ENCODE measurements at regions not wholly inside any gene's neighbourhood (a gene's known extent, or its start where the extent isn't known, plus 50 kb on each side); places are given as distances from the start of the nearest gene placed in this dataset.
"Not testable (repeated sequence)": the region's sequence is repeated elsewhere in the genome, so short reads cannot be mapped to it uniquely, and the experiment has no call there.

DNA sequence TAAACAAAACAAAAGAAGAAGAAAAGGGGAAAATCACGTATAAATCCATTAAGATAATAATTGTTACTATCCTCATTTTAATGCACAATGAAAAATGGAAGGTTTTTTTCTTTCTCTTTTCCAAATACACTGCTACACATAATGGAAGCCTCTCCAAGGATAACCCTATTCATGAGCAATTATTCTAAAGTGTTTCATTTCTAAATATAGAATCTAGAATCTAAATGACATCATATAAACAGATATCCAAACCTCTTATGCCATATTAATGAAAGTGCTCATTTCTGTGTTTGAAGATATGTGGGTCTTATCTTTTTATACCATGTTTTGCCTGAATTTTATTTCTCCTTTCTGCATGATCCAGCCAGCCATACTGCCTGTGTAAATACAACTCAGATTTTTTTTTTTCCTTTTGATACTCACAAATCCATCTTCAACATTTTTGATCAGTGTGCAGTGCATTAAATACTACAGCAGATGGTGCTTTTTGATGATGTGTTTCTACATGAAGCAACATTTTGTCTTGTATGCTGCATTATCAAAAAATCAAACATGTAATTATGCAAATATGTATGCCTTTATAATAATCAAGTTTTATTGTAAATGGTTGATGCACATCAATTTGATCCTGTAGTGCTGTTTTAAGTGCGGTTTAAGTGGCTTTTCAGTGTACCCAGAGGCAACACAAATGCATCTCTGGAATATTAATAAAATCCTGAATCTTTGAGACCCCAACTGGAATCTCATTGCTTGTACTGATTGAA, 625.6 kb upstream of the PTBP2 start:
- no peak for DNase-seq

DNA sequence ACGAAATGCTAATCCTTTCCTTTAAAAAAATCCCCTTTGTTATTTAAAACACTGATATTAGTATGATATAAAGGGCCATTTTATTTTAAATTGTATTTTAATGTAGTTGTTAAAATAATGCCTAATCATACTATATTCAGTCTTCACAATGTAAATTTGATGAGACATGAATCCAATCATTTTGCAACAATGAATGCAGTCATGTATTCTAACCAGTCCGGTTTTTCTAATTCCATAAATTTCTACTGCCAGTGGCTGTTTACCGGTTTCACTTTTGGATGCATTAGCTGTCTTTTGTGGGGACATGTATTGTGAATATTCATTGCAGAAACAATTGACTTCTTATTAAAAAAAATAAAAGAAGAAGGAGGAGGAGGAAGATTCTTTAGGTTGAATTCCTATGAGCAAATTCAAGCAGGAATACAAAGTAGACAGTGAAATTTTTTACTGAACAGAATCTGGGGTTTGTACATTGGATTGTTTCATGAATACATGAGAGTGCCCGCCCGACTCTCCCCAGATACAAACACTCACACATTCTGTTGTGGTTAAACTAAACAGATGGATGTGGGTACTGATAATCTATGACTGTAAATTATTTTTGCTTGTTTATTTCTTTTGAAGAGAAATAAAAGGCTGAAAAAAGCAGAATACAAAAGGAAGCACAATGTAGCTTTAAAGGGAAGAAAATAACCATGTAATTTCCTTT, 624.8 kb upstream of the PTBP2 start:
- no peak for DNase-seq

DNA sequence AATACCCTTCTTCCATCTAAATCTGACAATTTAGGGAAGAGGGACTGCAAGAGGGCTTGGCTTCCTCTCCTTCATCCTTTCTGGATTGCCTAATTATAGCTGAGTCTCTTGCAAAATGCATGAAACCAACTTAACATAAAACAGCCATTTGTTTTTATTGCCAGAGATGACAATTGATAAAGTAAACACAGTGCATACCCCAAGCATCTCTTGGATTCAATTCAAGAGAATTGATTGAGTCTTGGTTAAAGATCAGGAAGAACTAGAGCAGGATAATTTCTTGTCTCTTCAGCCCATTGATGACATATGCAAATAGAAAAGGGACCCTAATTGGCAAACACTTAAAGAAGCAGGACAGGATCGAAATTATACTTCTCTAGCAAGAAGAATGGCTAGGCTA, 617.1 kb upstream of the PTBP2 start:
- DNase-seq = no peak

GRCh38 chr1:96104906-96105305, 616.7 kb upstream of the PTBP2 start:
- DNase-seq = no peak

DNA sequence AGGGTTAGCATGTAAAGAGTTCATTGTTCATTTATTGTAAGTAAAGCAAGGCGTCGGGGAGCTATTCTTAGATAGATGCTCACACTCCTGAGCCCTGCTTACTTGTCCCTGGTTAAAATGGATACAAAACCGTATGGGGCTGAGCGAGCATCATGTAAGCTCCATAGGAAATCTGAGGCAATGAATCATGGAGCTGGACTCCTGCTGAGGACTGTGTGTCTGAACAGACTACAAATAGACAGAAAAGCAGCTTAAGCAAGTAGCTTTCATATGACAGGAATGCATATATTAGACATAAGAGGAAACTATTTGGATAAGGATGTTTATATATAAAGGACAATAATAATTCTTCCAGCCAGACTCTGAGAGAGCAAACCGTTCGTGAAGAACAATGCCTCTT, 604.9 kb upstream of the PTBP2 start:
- no peak for DNase-seq

DNA sequence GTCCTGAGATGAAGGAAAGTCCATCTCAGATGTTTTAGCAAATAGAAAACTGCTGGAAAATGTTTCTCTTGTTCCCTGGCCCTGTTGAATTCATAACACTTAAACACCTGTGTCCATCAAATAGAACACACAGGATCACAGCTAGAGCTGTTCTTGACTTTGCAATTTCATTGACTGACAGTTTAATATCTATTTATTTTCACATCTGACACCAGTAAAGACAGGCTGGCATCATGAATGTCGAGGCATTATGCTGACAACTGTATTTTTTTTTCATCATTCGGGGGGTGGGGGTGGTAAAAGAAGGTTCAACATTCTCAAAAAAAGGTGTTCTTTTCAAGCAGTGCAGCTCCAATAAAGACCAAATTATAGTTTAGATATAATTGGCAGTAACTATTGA, 591.2 kb upstream of the PTBP2 start:
- no peak for DNase-seq

GRCh38 chr1:96144636-96145035, 576.9 kb upstream of the PTBP2 start:
- no peak for DNase-seq

DNA sequence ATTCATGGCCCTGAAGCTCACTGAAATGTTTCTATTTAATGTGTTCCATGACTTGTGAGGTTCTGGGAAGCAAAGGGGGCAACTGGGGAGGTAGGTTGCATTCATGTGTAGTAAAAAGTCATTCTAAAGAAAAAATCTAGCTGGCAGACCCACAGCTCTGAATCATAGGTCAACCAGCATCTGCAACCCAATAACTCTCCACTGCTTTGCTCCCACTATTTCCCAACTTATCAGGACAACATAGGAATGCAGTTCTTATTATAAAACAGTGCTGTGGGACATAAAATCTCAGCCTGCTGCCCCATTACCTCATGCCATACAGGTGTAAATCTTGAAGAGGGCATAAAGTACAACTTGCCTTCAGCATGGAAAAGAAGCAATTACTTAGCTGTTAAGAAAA, 576.1 kb upstream of the PTBP2 start:
- no peak for DNase-seq

- DNase-seq = not testable (repeated sequence)
Measured at GRCh38 chr1:96152957-96153356, 568.6 kb upstream of the PTBP2 start.

- no peak for DNase-seq
Measured at GRCh38 chr1:96157101-96157500, 564.5 kb upstream of the PTBP2 start.

GRCh38 chr1:96159379-96159778, 562.2 kb upstream of the PTBP2 start:
- no peak for DNase-seq

GRCh38 chr1:96164053-96164452, 557.5 kb upstream of the PTBP2 start:
- no peak for DNase-seq

DNA sequence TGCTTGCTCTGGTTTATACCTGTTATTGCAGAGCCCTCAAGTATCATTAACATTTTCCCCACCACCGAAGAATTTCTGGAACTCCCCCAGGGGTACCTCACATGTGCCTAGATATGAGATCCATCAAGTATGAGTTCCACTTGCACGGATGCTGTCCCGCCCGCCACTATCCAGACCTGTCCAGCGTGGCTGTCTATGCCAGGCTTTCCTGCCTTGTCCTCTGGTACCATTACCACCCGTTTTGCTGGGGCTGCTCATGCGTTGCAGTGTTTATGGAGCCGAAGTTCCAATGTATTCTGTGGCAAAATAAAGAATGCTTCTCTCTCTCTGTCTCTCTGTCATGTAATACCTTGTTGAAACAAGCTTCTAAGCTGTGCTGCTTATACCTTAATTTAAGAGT, 543.5 kb upstream of the PTBP2 start:
- no peak for DNase-seq

DNA sequence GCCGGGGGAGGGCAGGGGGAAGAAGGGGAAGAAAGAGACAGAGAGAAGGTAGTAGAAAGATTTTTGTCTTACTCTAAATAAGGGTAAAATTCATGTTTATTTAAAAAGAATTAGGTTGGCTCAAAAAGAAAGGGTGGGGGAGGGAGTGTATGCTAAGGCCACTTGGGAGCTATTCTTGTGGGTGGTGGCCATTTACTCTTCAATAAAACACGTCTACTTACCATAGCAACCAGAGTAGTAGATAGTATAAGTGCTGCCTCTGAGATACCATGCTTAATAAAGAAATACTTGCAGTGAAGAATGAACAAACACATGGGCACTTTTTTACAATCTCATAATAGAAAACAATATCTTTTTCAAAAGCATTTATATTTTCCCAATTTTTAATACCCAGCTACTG, 538.1 kb upstream of the PTBP2 start:
- DNase-seq = no peak

- DNase-seq = no peak
Measured at GRCh38 chr1:96183928-96184327, 537.7 kb upstream of the PTBP2 start.

DNA sequence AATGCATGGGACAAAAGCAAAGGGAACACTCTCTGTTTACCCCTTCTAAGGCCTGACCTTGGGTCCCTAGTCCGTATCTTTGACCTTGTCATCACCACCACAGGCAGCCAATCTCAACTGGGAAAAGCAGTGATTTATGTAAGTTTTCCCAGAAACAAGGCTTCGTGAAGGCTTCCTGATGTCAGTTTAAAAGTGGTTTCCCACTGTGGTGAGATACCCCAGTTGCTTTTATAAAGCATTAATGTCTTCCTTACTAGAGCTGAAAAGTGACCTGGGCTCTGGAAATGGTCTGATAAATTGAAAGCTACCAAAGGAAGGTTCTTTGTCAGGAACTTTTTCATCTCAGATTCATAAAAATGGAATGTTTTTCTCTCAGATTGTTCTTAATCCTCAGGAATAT, 536.4 kb upstream of the PTBP2 start:
- DNase-seq = no peak

DNA sequence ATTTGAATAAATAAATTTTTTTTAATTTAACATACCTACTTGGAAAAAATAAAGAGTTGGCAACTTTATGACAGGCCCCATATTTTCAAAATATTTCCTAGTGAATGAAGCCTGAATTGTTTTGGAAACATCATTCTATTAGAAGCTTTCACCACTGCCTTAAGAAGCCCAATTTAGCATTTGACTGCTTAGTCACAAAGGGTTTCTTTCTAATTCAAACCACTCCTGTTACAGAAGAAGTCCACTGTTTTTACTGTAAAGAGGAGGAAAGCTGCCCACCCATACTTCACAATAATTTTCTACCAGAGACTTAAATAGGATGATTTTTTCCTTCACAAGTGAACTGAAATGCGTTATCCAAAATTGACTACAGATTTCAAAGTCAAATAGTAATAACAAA, 534.6 kb upstream of the PTBP2 start:
- DNase-seq = no peak

GRCh38 chr1:96191165-96191564, 530.4 kb upstream of the PTBP2 start:
- no peak for DNase-seq

- DNase-seq = no peak
Measured at GRCh38 chr1:96206451-96206850, 515.1 kb upstream of the PTBP2 start.

GRCh38 chr1:96207936-96208335, 513.6 kb upstream of the PTBP2 start:
- no peak for DNase-seq

DNA sequence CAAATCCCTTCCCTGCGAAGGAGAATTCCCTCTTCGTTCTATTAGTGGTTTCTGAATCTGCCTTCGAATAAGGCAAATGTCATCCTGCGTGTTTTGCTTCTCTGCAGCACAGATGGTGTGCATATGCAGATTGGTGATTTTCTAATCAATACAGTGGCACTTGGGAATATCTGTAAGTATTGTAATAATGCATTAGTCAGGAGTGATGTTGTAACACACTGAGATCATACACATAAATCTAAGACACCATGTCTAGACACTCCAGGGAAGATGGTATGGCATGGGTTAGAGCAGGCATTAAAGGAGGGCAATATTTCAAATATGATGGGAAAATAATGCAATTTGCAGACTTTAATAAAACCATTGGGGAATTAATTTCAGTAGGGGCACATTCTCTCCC, 513.2 kb upstream of the PTBP2 start:
- no peak for DNase-seq

- DNase-seq = no peak
Measured at GRCh38 chr1:96210054-96210453, 511.5 kb upstream of the PTBP2 start.

- no peak for DNase-seq
Measured at GRCh38 chr1:96211202-96211601, 510.4 kb upstream of the PTBP2 start.

DNA sequence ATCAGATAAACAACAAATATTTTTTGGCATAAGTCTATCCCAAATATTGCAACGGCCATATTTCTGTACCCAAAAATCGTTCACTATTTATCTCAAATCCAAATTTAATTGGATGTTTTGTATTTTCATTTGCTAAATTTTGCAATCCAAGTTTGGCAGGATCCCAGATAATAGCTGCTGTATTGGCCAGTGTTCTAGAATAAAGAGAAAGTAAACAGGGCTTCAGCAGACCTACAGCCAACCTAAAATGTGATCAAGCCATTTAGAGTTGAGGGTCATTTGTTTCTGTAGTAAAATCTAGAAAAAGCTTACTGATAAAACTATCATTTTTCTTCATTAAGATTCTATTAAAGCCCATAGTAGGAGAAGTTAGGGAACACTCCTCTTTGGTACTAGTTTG, 506.6 kb upstream of the PTBP2 start:
- no peak for DNase-seq

DNA sequence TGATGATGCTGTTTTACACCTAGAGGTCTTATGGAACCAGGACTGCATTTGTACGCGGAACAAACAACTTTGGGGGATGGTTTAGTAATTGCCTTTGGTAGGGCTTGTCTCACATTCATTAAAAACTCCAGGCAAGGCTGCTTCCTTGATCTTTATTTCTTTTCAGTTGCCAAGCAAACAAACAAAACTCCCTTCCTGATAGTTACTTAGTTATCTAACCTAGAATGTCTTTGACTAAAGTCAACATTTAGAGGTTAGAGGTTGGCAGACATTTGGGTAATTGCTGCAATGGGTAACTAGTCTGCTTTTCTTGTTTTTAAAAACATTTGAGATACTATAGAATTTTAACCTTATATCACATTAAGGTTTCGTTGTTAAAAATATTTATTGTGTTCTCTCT, 500.9 kb upstream of the PTBP2 start:
- DNase-seq = no peak
